Muscle of back (tissue), 3 donors: ENCODE measurements at regions not wholly inside any gene's neighbourhood (a gene's known extent, or its start where the extent isn't known, plus 50 kb on each side); places are given as distances from the start of the nearest gene placed in this dataset.
"Not testable (repeated sequence)": the region's sequence is repeated elsewhere in the genome, so short reads cannot be mapped to it uniquely, and the experiment has no call there.

Experiments used
- DNase-seq, 3 donors: peaks; one replicate each; pipeline versions ENCODE4 v3.0.0 to v3.0.0-alpha.2; 2013

- no peak for DNase-seq
Measured at GRCh38 chr1:214861615-214862014, 220.9 kb upstream of the KCNK2 start.

DNA sequence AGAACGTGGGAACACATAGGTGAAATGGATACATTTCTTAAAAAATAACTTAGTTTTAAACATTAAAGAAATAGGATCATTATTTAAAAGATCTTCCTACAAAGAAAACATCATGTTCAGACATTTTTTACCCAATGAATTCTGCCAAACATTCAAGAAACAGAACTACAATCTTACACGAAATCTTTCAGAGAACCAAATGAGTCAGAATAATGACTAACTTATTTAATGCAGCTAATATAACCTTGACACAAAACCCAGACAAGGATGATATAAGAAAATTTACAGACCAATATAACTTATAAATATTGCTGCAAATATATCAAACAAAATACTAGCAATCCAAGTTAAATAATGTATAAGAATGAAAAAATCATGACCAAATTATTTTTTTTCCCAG, 220.1 kb upstream of the KCNK2 start:
- no peak for DNase-seq

DNA sequence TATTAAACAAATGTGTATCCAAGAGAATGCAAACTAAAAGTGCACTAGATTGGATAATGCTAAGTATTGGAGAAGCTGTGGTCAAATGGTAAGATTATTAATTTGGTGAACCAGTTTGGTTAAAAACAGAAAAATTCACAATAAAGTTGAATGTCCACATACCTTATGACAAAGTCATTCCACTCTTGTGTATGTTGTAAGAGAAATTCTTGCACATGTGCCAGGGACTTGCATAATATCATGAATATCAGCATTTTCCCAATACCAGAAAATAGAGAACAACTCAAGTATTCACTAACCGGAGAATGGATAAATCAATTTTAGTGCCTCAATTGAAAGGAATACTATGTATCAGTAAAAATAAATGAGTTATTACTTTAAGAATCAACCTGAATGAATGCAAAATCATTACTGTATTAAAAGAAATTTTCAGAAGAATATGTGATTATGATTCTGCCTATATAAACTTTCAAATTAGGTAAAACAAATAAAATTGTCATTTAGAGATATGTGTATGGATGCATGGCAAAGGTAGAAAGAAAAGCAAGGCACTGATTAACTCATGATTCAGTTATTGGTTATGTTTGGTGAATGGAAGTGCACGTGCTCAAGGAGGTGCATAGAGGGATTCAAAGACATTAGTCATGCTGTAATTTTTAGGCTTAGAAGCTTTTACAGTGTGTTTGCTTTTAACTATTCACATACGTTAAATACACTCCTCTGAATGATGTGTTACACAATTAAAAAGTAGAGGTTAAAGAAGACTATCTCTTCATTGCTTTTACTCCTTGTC, 217.4 kb upstream of the KCNK2 start:
- DNase-seq: no peak

DNA sequence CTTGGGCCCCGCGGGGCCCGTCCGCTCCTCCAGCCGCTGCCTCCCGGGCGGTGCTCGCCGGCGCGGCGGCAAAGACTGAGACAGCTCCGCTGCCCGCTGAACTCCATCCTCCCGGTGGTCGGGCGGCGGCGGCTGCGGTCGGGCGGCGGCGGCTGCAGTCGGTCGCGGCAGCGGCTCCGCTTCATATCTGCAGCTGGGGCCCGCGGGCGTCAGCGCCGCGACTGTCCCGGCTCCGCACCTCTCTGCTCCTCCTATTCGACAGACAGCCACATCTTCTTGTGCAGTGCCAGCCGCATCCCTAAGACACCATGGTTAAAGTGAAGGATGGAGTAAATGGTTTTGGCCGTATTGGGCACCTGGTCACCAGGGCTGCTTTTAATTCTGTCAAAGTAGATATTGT, 212.1 kb upstream of the KCNK2 start:
- DNase-seq: not testable (repeated sequence)

DNA sequence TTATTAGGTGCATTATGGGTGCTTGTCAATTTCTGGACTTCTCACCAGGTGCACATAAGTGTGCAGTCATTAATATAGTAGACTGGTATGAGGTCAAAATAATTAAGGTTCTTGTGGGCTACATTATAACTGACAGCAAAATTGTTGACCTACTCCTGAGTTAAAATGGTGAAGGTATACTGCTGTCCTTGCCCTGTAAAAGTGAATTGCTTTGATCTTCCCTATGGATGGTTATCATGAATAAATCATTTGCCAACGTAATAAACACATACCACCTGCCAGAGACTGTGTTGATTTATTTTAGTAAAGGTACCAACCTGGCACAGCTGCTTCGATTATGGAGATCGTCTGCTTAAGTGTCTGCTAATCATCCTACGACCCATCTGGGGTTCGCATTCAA, 201.6 kb upstream of the KCNK2 start:
- DNase-seq: no peak

DNA sequence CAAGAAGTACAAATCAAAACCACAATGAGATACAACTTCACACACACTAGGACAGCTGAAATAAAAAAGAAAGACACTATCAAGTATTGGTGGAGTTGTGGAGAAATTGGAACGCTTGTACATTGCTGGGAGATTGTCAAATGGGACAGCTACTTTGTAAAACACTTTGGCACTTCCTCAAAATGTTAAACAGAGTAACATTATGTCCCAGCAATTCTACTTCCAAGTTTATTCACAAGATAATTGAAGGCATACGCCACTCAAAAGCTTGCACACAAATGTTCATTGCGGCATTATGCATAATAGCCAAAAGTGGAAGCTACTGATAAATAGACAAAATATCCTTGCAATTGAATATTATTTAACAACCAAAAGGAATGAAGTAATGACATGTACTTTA, 199.9 kb upstream of the KCNK2 start:
- no peak for DNase-seq

DNA sequence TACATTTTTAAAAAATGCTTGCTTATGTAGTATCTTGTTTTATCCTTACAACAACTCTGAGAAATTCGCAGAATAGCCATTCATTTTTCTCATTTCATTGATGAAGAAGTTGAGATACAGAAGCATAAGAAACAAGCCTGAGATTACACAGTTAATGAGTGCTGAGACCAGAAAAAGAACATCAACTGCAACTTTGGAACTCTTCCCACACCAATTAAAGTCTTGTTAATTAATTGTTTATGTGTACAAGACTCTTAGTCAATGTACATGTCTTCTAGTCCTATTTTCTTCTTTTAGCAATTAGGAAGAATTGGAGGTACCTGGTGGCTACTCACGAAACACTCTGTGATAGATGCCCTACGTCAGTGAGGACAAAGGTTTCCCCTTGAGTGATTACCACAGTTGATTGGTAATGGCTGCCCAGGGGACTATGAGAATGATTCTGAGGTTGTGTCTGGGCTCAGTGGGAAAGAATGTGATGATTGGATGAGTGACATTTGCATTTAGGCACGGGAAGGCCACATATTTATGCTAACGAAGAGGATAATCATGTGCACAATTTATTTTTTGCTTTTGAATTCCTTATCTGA, 187.4 kb upstream of the KCNK2 start:
- DNase-seq: no peak

DNA sequence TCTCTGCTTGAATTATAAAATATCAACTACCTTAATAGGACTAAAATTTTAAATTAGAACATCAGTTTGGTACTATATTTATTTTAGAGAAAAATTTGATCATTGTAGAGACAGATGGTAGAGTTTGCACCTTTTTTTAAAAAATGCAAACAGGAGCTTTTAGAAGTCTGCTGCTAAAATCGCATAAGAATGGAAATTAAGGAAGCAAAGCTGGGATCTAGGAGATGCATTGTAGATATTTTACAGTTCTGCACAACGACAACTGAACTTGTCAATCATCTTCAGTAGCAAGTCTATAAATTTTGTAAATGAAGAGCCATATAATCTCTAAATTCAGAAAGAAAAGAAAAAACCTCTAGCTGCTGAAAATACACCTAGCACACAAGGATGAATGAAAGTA, 185.6 kb upstream of the KCNK2 start:
- DNase-seq: no peak

DNA sequence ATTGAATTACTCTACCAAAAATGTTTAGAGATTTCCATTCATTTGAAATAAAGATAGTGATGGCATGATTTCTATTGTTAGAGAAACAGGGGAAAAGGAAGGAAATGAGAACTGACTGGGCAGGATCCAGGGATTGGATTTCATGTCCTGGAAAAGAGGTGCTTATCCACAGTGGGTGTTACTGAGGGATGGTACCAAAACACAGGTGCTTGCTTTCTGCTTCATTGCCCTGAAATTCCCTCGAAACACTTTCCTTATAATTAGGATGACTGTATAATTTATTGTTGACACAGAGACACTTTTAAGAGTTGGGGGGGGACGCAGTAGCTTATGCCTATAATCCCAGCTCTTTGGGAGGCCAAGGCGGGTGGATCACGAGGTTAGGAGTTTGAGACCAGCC, 185.0 kb upstream of the KCNK2 start:
- no peak for DNase-seq

- no peak for DNase-seq
Measured at GRCh38 chr1:214898161-214898560, 184.4 kb upstream of the KCNK2 start.

DNA sequence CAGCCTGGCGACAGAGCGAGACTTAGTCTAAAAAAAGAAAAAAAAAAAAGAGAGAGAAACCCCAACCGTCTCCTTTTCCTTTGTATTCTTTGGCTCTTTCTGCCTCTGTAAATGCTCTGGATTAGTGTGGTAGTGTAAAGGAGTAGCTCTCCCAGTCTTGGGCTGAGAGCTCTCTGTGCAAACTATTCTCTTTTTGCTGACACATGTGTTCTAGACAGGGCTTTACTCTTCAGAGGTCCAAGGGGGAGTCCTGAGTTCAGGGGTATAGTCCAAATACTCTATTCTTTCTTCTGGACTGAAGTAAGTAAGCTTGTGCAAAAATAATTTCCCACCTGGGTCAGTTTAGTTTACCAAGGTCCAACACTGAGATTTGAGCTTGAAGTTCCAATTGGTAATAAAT, 183.8 kb upstream of the KCNK2 start:
- DNase-seq: peak in 1 of 3 donors; percentile 11

DNA sequence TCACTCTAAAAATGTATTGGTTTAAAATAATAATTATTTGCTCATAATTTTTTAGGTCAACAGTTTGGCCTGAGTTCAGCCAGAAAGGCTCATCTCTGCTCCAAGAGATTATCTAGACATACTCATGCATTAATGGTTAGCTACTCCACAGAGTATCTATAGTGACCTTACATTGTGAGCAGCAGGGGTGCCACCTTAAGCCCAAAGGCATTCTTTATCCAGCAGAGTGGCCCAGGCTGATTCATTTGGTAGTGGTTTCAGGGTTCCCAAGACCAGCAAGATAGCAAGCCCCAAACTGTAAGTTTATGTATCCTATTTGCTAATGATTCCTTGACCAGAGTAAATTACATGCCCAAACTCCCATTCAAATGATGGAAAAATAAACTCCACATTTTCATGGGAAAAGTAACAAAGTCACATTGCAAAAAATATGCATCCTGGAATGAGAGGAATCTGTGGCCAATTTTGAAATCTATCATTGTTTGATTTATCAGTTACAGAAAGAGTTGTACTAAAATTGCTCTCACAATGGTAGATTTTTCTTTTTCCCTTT, 182.6 kb upstream of the KCNK2 start:
- peak in 1 of 3 donors; percentile 6 for DNase-seq

DNA sequence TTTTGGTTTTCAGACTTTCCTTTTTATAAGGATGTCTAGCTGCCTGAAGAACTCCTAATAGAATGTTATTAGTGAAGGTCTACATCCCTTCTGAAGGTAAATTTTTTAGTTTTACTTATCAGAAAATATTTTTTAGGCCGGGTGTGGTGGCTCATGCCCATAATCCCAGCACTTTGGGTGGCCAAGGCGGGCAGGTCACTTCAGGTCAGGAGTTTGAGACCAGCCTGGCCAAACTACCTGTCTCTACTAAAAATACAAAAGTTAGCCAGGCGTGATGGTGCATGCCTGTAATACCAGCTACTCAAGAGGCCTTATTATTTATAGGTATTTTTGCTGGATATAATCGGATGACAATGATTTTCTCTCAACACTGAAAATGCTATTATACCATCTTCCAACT, 181.9 kb upstream of the KCNK2 start:
- no peak for DNase-seq

GRCh38 chr1:214901718-214902117, 180.8 kb upstream of the KCNK2 start:
- peak in 1 of 3 donors; percentile 79 for DNase-seq

DNA sequence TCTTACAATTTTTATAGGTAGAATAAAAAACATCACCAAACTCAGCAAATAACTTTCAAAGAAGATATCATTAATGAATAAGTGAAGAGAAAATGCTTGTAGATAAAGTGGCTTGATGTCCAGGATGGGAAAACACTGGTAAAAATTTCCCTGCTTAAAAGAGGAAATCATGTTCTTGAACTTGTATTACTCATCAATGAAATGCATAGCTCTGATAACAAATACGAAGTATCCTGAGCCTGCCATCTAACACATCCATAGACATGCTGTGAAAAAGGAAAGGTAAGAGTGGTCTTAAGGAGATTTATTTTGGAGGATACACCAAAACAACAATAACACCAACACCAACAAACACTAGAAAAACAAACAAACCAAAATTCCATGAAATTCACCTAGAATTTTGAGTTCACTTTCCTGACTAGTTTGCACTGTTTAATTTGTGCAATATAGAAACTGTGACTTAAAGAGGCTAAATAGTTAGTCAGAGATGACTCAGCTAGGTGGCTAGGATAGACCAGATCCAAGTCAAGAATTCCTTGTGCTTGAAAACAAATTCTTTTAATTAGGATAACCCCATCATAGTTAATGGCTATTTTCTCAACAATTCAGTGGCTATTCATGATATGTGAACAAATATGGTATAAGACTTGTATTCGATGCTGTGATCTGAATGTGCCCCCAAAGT, 179.8 kb upstream of the KCNK2 start:
- peak in 1 of 3 donors; percentile 59 for DNase-seq

GRCh38 chr1:214912127-214912526, 170.4 kb upstream of the KCNK2 start:
- DNase-seq: no peak

- DNase-seq: peak in 1 of 3 donors; percentile 39
Measured at GRCh38 chr1:214913966-214914365, 168.6 kb upstream of the KCNK2 start.

DNA sequence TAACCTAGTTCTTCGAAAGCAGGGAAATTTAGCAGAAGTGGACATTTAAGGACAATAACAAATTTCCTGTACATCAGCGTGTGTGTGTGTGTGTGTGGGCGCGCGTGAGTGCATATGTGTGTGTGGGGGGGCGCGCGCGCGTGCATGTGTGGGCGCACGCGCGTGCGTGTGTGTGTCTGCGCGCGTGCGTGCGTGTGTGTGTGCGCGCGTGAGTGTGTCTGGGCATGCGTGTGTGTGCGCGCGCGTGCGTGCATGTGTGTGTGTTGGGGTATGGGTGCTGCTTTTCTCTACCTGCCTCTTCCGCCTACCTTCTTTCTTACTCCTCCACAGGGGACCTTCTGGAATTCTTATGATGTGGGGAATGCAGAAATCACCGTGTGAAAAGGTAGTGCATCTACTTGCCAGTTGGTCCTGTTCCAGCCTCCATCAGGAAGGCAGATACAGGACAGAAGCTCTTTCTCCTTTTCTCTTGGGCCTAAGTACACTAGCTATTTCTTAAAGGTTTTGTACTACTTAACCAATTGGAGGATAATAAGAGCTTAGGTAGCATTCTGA, 165.4 kb upstream of the KCNK2 start:
- DNase-seq: no peak

GRCh38 chr1:214918745-214919144, 163.8 kb upstream of the KCNK2 start:
- DNase-seq: no peak

- DNase-seq: no peak
Measured at GRCh38 chr1:214920337-214920736, 162.2 kb upstream of the KCNK2 start.

GRCh38 chr1:214923278-214923915, 159.1 kb upstream of the KCNK2 start:
- no peak for DNase-seq

- no peak for DNase-seq
Measured at GRCh38 chr1:214927796-214928195, 154.7 kb upstream of the KCNK2 start.
